Right lobe of liver (tissue), 4 donors: ENCODE measurements at regions not wholly inside any gene's neighbourhood (a gene's known extent, or its start where the extent isn't known, plus 50 kb on each side); places are given as distances from the start of the nearest gene placed in this dataset.

Experiments
- CTCF ChIP-seq, 4 donors: fragments of 200-600 bp in 3 of 4; fragments of 450-650 bp in 1 of 4; IDR thresholded peaks; one replicate each; pipeline versions ENCODE4 v1.5.1 to v1.8.0; 2016 to 2022; ENCODE audit warnings: antibody characterized with exemption in 4 of 4, mild to moderate bottlenecking in 2 of 4
- POLR2A ChIP-seq: fragments of 450-650 bp; IDR thresholded peaks from one replicate; pipeline ENCODE4 v1.6.1; 2017; ENCODE audit warnings: antibody characterized with exemption, mild to moderate bottlenecking
- donor health status: DM: no; HTN: no; CAD: no.
- donor health status: DM: no; HTN: no; CAD: no.
- donor health status: DM: no; HTN: yes; CAD: no.

GRCh38 chr4:96149894-96150293 is 310.0 kb downstream of the PDHA2 start:
- no peak for TF ChIP-seq CTCF (IDR thresholded peaks at IDR 0.05)
- no peak for TF ChIP-seq POLR2A
